ENCODE measurements at regions not wholly inside any gene's neighbourhood (a gene's known extent, or its start where the extent isn't known, plus 50 kb on each side); places are given as distances from the start of the nearest gene placed in this dataset.

GRCh38 chr14:36055052-36055378, 121.5 kb downstream of the PTCSC3 start:
- no peak for TF ChIP-seq CTCF (conservative IDR thresholded peaks at IDR 0.05; ENCODE audit: low read length)
- no peak for TF ChIP-seq EZH2phosphoT487 (IDR thresholded peaks at IDR 0.05; ENCODE audit: borderline replicate concordance)

All from Loucy (cell line).